A673 (cell line): ENCODE measurements at regions not wholly inside any gene's neighbourhood (a gene's known extent, or its start where the extent isn't known, plus 50 kb on each side); places are given as distances from the start of the nearest gene placed in this dataset.

Experiments used
- CTCF ChIP-seq: fragments of 300-800, 200-600 bp; sonication (generic); conservative IDR thresholded peaks from 2 replicates; pipeline ENCODE4 v1.5.1; 2017; ENCODE audit warnings: low read depth, mild to moderate bottlenecking, antibody characterized with exemption, low read length, moderate library complexity, mixed read lengths
- EZH2 ChIP-seq: fragments of 200-600 bp; sonication (generic); IDR thresholded peaks from 2 replicates; pipeline ENCODE4 v1.6.1; 2017; ENCODE audit warnings: borderline replicate concordance, low read depth, mild to moderate bottlenecking, mixed read lengths, antibody characterized with exemption, low read length; ENCODE audit not compliant: poor library complexity, severe bottlenecking

- no peak for TF ChIP-seq CTCF
- TF ChIP-seq EZH2: no peak
Measured at GRCh38 chr21:35348686-35349085, 299.6 kb upstream of the RUNX1 start.
